ENCODE measurements at regions not wholly inside any gene's neighbourhood (a gene's known extent, or its start where the extent isn't known, plus 50 kb on each side); places are given as distances from the start of the nearest gene placed in this dataset.

DNA sequence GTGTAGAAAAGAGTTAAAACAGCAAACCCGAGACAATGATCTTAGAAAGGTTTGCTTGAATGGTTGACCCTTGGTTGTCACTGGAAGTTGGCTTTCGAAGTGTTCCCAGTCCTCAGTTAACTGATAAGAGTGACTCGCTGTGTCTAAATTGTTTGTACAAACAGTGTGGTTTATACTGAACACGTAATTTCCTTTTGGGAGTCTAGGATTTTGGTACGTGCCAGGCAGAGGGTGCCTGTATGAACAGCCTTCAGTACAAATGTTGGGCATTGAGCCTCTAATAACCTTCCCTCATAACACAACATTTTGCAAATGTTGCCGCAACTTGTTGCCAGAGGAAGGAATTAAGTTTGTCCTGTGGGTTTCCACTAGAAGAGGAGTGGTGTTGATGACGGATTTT, 95.8 kb upstream of the DPP10 start:
- TF ChIP-seq RAD21 (IDR thresholded peaks at IDR 0.05) (no peak), RXRA (IDR thresholded peaks at IDR 0.05) (no peak), SP1 (IDR thresholded peaks at IDR 0.05) (no peak), YY1 (IDR thresholded peaks at IDR 0.05) (no peak), NR2F2 (IDR thresholded peaks at IDR 0.05) (no peak), TAF1 (conservative IDR thresholded peaks at IDR 0.05) (no peak), FOXA1 (IDR thresholded peaks at IDR 0.05) (no peak), EGR1 (IDR thresholded peaks at IDR 0.05; ENCODE audit: low read depth in 2 of 2) (no peak)
- TF ChIP-seq, protein P1, sequence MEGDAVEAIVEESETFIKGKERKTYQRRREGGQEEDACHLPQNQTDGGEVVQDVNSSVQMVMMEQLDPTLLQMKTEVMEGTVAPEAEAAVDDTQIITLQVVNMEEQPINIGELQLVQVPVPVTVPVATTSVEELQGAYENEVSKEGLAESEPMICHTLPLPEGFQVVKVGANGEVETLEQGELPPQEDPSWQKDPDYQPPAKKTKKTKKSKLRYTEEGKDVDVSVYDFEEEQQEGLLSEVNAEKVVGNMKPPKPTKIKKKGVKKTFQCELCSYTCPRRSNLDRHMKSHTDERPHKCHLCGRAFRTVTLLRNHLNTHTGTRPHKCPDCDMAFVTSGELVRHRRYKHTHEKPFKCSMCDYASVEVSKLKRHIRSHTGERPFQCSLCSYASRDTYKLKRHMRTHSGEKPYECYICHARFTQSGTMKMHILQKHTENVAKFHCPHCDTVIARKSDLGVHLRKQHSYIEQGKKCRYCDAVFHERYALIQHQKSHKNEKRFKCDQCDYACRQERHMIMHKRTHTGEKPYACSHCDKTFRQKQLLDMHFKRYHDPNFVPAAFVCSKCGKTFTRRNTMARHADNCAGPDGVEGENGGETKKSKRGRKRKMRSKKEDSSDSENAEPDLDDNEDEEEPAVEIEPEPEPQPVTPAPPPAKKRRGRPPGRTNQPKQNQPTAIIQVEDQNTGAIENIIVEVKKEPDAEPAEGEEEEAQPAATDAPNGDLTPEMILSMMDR (IDR thresholded peaks at IDR 0.05; ENCODE audit: low read depth, low read length, missing input control), result no peak
- TF ChIP-seq, protein P2, sequence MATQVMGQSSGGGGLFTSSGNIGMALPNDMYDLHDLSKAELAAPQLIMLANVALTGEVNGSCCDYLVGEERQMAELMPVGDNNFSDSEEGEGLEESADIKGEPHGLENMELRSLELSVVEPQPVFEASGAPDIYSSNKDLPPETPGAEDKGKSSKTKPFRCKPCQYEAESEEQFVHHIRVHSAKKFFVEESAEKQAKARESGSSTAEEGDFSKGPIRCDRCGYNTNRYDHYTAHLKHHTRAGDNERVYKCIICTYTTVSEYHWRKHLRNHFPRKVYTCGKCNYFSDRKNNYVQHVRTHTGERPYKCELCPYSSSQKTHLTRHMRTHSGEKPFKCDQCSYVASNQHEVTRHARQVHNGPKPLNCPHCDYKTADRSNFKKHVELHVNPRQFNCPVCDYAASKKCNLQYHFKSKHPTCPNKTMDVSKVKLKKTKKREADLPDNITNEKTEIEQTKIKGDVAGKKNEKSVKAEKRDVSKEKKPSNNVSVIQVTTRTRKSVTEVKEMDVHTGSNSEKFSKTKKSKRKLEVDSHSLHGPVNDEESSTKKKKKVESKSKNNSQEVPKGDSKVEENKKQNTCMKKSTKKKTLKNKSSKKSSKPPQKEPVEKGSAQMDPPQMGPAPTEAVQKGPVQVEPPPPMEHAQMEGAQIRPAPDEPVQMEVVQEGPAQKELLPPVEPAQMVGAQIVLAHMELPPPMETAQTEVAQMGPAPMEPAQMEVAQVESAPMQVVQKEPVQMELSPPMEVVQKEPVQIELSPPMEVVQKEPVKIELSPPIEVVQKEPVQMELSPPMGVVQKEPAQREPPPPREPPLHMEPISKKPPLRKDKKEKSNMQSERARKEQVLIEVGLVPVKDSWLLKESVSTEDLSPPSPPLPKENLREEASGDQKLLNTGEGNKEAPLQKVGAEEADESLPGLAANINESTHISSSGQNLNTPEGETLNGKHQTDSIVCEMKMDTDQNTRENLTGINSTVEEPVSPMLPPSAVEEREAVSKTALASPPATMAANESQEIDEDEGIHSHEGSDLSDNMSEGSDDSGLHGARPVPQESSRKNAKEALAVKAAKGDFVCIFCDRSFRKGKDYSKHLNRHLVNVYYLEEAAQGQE (IDR thresholded peaks at IDR 0.05), result no peak

Data from liver (tissue), 3 donors.